ENCODE measurements at regions not wholly inside any gene's neighbourhood (a gene's known extent, or its start where the extent isn't known, plus 50 kb on each side); places are given as distances from the start of the nearest gene placed in this dataset.
"Not testable (repeated sequence)": the region's sequence is repeated elsewhere in the genome, so short reads cannot be mapped to it uniquely, and the experiment has no call there.

DNA sequence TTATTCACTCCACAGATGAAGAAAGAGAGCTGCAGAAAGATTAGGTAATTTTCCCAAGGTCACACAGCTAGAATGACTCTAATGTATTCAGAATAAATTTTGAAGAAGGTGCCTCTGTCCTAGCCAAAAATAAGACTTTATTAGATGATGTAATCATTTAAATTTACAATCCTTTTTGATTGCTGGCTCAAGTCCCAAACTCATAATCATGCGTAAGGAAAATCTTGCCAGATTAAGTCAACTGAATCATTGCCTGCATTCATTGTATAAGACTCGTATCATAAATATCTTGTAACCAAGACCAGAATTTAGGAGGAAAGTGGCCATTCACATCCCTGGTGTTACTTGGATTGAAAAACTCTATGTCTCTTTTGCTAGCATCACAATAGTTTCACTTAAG is 53.1 kb upstream of the STK39 start:
- DNase-seq = no peak

DNA sequence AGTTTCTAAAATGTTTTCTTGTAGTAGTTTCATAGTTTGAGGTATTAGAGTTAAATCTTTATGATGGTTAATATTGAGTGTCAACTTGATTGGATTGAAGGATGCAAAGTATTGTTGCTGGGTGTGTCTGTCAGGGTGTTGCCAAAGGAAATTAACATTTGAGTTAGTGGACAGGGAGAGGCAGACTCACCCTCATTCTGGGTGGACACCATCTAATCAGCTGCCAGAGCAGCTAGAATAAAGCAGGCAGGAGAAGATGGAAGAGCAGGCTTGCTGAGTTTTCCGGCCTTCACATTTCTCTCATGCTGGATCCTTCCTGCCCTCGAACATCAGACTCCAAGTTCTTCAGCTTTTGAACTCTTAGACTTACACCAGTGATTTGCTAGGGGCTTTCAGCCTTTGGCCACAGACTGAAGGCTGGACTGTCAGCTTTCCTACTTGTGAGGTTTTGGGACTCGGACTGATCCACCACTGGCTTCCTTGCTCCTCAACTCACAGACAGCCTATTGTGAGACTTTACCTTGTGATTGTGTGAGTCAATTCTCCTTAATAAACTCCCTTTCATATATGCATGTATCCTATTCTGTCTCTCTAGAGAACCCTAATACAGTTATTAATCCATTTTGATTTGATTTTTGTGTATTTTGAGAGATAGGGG is 56.8 kb upstream of the STK39 start:
- no peak for DNase-seq

DNA sequence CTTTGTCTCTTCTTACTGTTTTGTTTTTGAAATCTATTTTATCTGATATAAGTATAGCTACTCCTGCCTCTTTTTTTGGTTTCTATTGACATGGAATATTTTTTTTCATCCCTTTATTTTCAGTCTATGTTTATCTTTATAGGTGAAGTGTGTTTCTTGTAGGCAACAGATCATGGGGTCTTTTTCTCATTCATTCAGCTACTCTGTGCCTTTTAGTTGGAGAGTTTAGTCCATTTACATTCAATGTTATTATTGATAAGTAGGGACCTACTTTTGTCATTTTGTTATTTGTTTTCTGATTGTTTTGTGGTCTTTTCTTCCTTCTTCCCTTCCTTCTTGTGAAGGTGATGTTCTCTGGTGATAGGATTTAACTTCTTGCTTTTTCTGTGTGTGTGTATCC is 60.0 kb upstream of the STK39 start:
- DNase-seq = no peak

DNA sequence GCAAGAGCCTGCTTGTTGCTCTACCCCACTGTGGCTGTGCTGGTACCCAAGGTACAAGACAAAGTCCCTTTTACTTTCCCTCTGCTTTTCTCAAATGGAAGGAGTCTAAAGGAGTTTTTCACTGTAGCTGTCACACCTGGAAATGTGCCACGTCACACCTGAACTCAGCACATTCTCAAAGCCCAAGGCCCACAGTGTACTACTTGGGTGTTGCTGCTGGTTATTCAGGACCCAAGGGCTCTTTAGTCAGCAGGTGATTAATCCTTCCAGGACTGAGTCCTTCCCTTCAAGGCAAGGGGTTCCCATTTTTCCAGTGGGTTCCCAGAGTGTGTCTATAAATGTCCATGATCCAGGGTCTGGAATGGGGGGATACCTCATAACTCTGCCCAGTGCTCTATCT is 63.2 kb upstream of the STK39 start:
- no peak for DNase-seq

DNA sequence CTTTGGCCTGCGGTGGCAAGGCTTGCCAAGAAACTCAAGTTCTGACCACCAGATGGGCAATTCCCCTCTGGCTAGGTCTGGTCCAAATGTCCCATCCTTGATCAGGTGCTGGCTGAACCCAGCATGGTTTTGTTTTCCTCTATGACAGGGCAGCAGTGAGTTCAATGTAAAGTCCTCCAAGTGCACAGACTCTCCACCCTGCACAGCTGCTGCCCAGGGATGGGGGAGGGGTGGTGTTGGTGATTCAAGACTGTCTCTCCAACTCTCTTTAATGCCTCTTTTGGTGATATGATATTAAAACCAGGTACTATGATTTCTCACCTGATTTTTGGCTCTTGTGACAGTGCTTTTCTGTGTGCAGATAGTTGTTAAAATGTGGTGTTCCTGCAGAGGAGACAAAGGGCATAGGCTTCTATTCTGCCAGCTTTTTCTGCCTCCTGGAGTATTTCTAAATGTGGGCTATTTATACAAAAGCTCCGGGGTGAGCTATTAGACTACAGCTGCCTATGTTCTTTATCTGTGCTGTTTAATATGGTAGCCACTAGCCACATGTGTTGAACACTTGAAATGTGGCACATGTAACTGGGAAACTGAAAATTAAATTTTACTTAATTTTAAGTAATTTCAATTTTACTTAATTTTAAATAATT is 64.0 kb upstream of the STK39 start:
- DNase-seq = no peak

DNA sequence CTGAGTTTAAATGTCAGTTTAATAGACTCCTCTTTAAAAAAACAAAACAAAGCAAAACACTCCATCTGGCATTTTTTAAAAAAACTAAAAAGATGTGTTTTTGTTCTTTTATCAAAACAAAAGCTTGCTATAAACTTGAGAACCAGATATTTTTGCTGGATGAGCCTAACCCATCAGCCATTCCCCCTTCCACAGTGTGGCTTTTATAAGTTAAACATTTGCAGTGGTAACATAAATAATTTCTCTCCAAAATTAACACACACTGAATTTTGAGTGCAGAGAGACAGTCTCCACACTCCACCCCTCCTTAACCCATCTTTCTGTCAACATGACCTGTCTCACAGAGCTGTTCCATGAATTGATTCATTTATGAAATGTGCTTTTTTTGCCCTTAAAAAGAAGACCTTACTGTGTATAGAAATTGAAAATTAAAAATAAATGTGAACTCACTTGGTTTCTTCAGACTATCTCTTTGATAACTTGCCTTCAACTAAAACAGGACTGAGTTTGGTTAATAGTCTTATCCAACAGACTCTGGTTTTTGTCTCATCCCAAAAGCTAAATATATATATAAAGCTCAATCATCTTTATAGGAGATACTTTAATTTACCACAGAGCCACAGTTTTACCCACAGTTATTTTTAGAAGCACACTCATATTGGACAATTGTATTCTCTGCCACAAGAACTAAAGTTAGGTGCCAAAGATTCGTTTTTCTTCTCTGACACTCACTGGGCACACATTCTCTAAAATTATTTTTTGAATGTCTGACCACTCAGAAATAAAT is 64.8 kb upstream of the STK39 start:
- DNase-seq = no peak

DNA sequence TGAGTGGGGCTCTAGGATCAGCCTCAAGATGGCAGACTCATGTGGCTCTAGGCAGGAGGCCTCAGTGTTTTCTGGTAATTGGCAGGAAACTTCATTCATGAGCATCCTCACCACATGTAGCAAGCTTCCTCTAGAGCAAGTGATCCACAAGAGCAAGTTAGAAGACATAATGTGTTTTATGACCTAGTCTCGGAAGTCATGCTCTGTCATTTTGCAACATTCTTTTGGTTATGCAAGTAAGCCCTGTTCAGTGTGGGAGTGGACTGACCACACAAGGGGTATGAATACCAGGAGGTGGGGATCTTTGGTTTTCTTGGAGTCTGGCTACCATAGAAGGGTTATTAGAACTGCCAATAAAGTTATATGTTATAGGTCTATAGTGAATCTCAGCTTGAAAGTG is 66.8 kb upstream of the STK39 start:
- no peak for DNase-seq

DNA sequence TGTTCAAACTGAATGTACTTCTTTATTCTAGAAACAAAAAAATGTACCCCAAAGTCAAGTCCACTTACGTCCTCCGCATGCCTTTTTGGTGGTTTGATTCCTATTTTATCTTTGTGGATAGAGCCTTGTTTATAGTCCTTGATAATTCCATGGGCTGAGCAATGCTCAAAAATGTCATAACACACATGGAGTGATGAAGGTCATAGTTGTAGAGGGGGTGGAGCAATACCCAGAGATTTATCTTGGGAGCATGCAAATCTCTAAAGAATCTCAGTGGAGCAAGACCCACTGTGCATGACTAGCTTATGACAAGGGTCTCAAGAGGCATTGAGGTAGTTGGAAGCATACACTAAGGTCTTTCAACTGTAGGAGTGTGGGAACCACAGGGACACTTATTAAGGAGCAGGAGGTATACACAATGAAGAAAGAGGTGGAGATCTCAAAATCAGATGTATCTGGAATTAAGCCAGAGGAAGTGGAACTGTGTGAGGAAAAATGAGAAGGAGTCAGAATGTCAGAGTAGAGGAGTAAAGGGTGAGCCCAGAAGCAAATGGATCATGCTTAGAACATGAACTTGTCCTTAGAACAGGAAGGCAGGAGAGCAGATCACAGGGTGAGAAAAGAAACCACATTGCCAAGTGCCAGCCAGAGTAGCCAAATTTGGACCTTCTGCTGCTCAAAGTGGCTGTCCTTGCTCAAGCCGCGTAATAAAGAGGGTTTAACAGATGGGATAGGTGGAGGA is 68.1 kb upstream of the STK39 start:
- no peak for DNase-seq

DNA sequence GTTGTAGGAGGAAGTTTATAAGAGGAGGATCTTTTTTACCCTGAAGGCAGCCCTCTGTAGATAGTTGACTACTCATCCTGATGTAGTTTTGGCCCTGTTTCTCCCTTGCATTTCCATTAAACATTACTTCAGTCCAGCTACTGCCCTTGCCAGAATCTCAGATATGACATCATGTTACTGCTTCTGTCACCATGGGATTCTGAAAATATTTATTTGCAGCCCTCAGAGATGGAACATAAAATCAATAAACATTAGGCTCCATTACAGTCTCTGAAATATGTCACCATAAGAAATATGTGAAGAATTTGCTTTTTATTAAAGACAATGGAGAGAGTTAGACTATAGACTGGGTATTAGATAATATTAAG is 68.7 kb upstream of the STK39 start:
- no peak for DNase-seq

DNA sequence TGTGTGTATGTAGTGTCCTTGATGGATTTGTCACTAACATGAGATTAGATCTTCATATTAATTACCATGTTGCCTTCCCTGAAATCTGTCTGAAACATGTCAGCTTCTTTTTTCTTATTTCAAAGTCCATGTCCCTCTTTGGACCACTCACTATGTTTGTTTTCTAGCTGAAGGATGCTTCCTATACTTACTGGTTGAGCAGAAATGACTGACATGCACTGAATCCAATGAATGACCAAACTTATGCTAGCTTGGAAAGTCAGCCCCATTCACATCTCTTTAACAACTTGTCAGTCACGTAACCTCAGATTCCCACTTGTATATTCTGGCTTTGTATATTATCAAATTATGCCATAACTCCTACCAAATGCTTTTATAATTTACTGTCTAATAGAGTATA is 69.9 kb upstream of the STK39 start:
- no peak for DNase-seq

DNA sequence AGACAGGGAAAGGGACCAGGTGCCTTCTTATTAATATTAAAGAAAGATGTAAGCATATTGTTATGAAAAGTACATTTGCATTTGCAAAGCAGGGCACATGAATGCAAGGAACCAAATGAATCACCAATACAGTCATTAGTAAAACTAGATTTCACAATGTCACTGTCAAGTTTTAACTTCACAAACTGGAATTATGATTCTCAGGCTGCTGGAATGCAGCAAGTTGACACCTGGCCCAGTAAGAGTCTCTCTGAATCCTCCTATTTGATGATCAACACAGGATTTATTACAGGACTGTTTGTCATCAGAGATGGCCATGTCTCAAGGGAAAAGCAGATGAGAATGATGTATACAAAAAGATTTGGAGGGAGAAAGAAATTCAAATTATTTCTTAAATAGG is 72.9 kb upstream of the STK39 start:
- no peak for DNase-seq

DNA sequence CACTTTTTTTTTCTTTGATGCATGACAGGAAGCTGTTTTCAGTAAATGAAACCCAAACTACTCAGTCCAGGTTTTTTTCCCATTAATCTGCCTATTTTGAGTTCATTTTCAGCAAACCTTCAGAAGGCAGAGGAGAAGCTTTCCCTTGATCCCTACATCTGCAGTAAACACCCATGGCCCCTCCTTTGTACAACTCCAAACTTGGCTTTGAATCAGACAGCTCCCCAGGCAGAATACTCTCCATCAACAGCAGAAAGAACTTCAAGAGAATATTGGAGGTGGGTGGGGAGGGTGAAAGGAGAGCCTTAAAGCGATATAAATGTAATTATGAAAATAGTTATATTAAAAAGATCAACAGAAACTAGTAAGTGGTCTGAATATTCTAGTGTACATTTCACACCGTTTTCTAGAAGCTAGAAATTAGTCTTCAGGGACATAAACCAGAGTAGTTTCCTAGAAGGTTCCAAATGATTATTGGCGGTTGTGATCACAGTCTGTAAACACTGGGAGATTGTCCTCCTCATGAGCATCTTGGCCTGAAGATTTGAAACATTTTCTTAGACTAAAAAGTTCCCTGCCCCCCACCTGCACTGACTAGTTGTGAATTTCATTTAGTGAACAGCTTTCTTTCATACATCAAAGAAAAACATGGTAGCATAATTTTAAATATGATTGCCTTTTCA is 75.1 kb upstream of the STK39 start:
- DNase-seq = no peak

DNA sequence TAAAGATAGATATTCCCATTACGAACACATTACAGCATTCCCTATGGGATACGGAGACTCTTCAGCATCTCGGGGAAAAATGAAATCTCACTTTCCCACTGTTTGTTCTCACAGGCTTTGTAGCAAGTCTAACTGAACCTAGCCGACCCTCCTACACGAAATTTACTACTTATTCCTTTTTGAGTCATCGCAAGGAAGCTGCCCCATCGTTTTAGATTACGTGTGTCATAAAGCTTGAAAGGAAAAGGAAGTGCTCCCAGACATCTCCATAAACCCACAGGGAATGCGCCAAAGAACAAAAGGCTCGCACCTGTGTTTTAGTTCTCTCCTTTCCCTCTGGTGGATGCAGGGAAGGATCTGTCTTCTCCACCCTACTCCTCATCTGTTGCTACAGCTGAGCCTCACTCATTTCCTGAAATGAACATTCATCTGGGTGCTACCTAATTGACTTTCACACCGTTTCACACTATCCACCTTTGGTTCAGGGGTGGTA is 76.2 kb upstream of the STK39 start:
- no peak for DNase-seq

DNA sequence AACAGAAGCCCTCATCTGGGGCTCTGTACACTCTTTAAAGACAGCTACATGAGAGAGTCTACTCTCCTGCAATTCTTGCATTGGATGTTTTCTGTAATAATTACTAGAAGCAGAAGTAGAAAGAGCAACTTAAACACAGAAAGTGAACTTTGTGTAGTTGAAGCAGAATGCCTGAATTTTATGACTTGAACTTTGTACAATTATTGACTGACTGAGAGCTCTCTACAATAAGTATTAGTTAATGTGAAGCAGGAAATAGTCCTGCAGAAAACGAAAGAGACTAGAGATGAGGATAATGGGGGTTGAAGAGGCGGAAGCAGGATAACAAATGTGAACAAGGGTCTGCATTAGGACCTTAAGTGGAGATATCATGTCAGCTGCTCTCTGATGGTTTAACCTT is 79.2 kb upstream of the STK39 start:
- DNase-seq = no peak

DNA sequence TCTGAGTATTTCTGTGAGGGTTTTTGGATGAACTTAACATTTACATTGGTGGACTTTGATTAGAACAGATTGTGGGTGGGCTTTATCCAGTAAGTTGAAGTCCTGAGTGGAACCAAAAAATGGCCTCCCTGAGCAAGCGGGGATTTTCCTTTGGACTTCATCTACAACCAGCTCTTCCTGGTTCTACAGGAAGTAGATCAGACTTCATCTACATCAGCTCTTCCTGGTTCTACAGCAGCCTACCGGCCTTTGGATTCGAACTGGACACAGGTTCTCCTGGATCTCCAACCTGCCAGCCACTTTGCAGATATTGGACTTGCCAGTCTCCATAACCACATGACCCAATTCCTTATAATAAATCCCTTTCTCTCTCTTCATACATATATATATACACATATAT is 79.9 kb upstream of the STK39 start:
- DNase-seq = no peak

DNA sequence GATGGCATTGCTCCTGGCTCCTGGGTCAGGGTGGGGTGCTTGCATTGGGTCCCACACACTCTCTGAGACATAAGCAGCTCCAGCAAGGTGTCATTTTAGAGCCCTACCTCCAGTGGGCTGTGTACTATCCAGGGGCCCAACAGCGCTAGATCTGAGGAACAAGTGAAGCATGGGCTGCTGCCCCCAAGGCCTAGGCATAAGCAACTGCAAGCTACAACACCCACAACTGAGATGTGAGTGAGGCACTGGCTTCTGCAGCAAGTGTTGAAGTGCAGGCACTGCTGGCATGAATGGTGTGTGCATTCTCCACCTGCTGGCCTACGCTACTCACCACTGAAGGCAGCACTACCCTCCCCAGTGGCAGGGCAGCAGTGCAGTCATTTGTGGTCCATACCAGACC is 81.0 kb upstream of the STK39 start:
- no peak for DNase-seq

DNA sequence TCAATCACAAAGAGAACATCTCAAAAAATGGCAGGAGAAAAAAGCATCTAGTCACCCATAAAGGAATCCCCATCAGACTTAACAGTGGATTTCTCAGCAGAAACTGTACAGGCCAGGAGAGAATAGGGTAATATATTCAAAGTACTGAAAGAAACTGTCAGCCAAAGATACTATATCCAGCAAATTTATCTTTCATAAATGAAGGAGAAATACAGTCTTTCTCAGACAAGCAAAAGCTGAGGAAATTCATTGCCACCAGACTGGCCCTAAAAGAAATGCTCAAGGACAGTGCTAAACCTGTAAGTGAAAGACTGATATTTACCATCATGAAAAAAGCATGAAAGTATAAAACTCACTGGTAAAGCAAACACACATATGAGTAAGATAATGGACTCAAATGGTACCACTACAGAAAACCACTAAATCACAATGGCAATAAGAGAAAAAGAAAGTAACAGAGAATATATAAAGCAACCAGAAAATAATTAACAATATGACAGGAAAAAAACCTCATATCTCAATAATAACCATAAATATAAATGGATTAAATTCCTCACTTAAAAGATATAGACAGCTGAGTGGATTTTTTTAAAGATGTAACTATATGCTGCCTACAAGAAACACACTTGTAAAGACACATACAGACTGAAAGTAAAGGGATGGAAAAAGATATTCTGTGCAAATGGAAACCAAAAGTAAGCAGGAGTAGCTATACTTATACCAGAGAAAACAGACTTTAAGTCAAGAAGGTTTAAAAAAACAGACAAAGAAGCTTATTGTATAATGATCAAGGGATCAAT is 83.4 kb upstream of the STK39 start:
- no peak for DNase-seq

DNA sequence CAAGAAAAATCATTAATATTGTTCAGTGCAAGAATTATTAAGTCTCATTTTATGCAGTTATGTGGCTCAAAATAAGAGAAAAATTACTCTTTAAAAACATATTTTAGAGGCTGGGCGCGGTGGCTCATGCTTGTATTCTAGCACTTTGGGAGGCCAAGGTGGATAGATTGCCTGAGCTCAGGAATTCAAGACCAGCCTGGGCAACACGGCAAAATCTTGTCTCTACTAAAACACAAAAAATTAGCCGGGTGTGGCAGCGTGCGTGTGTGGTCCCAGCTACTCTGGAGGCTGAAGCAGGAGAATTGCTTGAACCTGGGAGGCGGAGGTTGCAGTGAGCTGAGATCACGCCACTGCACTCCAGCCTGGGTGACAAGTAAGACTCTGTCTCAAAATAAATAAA is 87.9 kb upstream of the STK39 start:
- not testable (repeated sequence) for DNase-seq

DNA sequence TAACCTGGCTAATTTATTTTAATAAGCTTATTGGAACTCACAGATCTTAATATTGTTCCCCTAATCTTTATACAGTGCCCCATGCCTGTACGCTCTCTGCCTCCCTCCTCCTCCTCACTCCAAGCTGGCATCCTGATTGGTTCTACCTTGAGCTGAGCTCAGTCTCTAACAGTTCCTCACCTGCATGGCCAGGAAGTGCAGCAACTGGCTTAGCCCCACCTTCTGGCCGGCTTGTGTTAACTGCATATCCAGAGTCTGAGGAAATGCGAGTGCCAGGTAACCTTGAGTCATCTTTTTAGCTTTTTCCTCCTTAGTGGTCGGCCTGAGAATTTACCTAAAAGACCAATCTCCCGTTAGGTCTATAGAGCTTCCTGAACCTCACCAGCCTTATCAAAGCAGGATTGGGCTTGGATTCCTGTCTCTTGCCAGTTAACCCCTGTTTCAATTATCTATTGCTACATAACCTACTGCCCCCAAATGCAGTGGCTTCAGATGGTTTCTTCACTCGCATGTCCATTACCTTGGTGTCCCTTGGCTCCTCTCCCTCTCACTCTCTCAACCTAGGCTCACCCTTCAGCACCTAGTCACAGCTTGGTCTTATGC is 89.5 kb upstream of the STK39 start:
- DNase-seq = no peak

DNA sequence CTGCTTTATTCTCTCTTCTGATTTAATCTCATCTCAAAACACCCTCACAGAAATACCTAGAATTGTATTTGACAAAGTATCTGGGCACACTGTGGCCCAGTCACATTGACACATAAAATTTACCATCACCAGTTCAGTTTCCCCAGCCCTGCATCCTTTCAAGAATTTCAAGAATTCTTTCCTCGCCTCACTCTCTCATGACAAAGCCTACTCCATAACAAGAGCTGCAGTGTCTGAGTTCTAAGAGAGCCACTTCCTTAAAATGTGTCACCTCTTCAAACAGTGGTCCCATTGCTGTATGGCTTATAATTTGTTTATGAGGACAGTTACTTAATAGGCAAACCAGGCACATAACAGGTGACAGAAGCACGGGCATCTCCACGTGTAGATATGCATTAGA is 90.9 kb upstream of the STK39 start:
- DNase-seq = no peak

DNA sequence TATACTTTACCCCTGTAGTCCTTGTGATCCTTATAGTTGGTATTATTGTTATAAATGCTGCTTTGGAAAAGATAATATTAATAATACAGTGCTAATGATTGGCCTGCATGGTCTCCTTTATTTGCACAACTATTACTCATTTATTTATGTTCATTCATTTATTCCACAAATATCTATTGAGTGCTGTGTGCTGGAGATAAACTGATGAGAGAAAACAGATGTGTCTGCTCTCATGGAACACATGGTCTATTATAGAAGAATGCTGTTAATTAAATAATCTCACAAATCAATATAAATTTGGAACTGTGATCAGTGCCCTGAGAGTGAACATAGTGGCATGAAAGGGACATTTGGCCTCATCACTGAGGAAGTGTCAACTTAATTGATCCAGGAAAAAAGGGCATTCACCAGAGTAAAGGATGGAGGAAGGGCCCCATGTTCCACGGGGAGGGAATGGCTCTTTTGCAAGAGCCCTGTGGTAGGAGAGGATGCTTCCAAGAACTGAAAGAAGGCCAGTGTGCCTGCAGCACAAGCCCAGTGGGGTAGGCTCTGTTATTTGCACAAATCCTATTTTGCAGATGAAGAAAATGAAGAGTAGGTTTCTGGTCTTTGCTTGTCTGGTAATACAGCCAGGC is 91.5 kb upstream of the STK39 start:
- DNase-seq = no peak

Data from Kasumi-1 (cell line).